ENCODE measurements at regions not wholly inside any gene's neighbourhood (a gene's known extent, or its start where the extent isn't known, plus 50 kb on each side); places are given as distances from the start of the nearest gene placed in this dataset.

GRCh38 chrX:39459952-39460351 is 637.8 kb downstream of the BCOR start:
- no peak for TF ChIP-seq CTCF (conservative IDR thresholded peaks at IDR 0.05)
- DNase-seq = no peak
- Mint-ChIP-seq H3K9me3 (peaks cover 46% of the 10 kb centered on the region), H3K27me3 (ENCODE audit: insufficient read depth) (peaks cover 18% of the 10 kb centered on the region), H3K4me1 (peaks cover 5% of the 10 kb centered on the region), H3K36me3 (ENCODE audit: low read depth) (no peaks in the 10 kb centered on the region), H3K4me3 (no peak overlapping the region), H3K27ac (no peak overlapping the region)
- WGBS, 2 experiments (ENCODE audit: insufficient coverage in 1 of 2, insufficient read length in 1 of 2) = 100% methylated on average over 3 of the region's 3 CpGs; no CpG with 5 or more reads in 1 of the 2 experiments
- Histone ChIP-seq H3K4me1 (ENCODE audit: control insufficient read depth, insufficient read depth, low read length) (no peaks in the 10 kb centered on the region), H3K36me3 (ENCODE audit: control insufficient read depth, insufficient read depth, low read length) (no peaks in the 10 kb centered on the region), H3K27ac (ENCODE audit: low read depth, low read length) (no peak overlapping the region), H3K4me3 (ENCODE audit: low read length) (no peak overlapping the region), H3K9me3 (ENCODE audit: control insufficient read depth, low read length) (no peaks in the 10 kb centered on the region), H3K27me3 (ENCODE audit: control insufficient read depth, insufficient read depth, low read length, poor library complexity, severe bottlenecking) (no peaks in the 10 kb centered on the region), H3K9ac (ENCODE audit: extremely low read depth, low read length, poor library complexity, severe bottlenecking) (no peak overlapping the region)

- H3K27ac Mint-ChIP-seq = no peak overlapping the region
- H3K27me3 Mint-ChIP-seq (ENCODE audit: insufficient read depth) = peaks cover 18% of the 10 kb centered on the region
- no peaks in the 10 kb centered on the region for H3K36me3 Mint-ChIP-seq (ENCODE audit: low read depth)
- H3K36me3 ChIP-seq (ENCODE audit: control insufficient read depth, insufficient read depth, low read length) = no peaks in the 10 kb centered on the region
- no peak overlapping the region for H3K4me3 Mint-ChIP-seq
- H3K9me3 ChIP-seq (ENCODE audit: control insufficient read depth, low read length) = no peaks in the 10 kb centered on the region
- H3K4me1 ChIP-seq (ENCODE audit: control insufficient read depth, insufficient read depth, low read length) = no peaks in the 10 kb centered on the region
- TF ChIP-seq CTCF (conservative IDR thresholded peaks at IDR 0.05) = no peak
- H3K4me3 ChIP-seq (ENCODE audit: low read length) = no peak overlapping the region
- peaks cover 43% of the 10 kb centered on the region for H3K9me3 Mint-ChIP-seq
- H3K9ac ChIP-seq (ENCODE audit: extremely low read depth, low read length, poor library complexity, severe bottlenecking) = no peak overlapping the region
- H3K27ac ChIP-seq (ENCODE audit: low read depth, low read length) = no peak overlapping the region
- DNase-seq = no peak
- H3K27me3 ChIP-seq (ENCODE audit: control insufficient read depth, insufficient read depth, low read length, poor library complexity, severe bottlenecking) = no peaks in the 10 kb centered on the region
- no CpG with 5 or more reads among the region's 1 CpG for WGBS, 2 experiments (ENCODE audit: insufficient coverage in 1 of 2, insufficient read length in 1 of 2)
- peaks cover 5% of the 10 kb centered on the region for H3K4me1 Mint-ChIP-seq
Measured at GRCh38 chrX:39460499-39460898, 637.3 kb downstream of the BCOR start.

DNA sequence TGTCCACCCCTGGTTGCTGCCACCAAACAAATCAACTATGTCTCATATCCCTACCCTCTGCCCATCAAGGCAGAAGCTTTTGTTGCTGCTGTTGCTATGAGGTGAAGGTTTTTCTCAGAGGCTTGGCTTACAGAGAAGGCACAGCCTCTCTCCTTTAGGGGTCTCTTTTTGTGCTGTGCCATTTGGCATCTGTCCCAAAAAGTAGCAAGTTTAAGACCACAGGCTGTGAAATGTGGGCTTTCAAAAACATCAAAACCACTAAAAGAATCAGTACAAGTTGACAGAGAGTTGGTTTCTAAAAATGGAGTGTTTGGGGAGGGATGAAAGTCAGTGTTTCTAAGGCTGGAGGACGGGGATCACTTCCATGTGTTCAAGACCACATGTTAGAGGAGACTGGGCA is 634.9 kb downstream of the BCOR start:
- no peaks in the 10 kb centered on the region for H3K9me3 ChIP-seq (ENCODE audit: control insufficient read depth, low read length)
- H3K4me3 ChIP-seq (ENCODE audit: low read length) = no peak overlapping the region
- no peak overlapping the region for H3K9ac ChIP-seq (ENCODE audit: extremely low read depth, low read length, poor library complexity, severe bottlenecking)
- H3K36me3 Mint-ChIP-seq (ENCODE audit: low read depth) = no peaks in the 10 kb centered on the region
- no peaks in the 10 kb centered on the region for H3K27me3 ChIP-seq (ENCODE audit: control insufficient read depth, insufficient read depth, low read length, poor library complexity, severe bottlenecking)
- H3K9me3 Mint-ChIP-seq = peaks cover 31% of the 10 kb centered on the region
- H3K27ac ChIP-seq (ENCODE audit: low read depth, low read length) = no peak overlapping the region
- H3K4me3 Mint-ChIP-seq = no peak overlapping the region
- no peaks in the 10 kb centered on the region for H3K4me1 ChIP-seq (ENCODE audit: control insufficient read depth, insufficient read depth, low read length)
- no peak for DNase-seq
- 85% methylated on average over 1 of the region's 1 CpG; no CpG with 5 or more reads in 1 of the 2 experiments for WGBS, 2 experiments (ENCODE audit: insufficient coverage in 1 of 2, insufficient read length in 1 of 2)
- H3K4me1 Mint-ChIP-seq = peaks cover 5% of the 10 kb centered on the region
- no peak for TF ChIP-seq CTCF (conservative IDR thresholded peaks at IDR 0.05)
- H3K27me3 Mint-ChIP-seq (ENCODE audit: insufficient read depth) = peaks cover 13% of the 10 kb centered on the region
- no peaks in the 10 kb centered on the region for H3K36me3 ChIP-seq (ENCODE audit: control insufficient read depth, insufficient read depth, low read length)
- H3K27ac Mint-ChIP-seq = no peak overlapping the region

Measured in endodermal cell (in vitro differentiated cells).